ENCODE measurements at regions not wholly inside any gene's neighbourhood (a gene's known extent, or its start where the extent isn't known, plus 50 kb on each side); places are given as distances from the start of the nearest gene placed in this dataset.

DNA sequence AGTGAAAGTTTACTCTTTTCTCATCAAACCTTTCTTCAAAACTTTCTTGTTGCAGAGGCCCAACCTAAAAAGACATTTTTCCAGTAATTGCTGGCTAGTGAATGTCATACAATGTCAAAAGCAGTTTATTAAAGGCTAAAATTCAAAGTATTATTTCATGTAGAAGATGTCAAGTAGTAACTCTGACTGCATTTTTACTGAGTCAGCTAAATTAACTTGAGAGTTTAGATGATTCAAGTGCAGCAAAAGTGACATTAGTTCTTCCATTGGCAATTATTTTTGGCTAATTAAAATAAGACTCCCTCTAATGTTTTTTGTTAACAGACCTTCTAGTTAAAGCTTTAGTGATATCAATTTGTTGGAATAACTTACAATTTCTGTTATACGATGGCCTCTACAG is 1438.5 kb downstream of the GRIK2 start:
- TF ChIP-seq ZNF274 (IDR thresholded peaks at IDR 0.05; ENCODE audit: low read depth, low read length) = no peak
- no peak for TF ChIP-seq SUZ12 (IDR thresholded peaks at IDR 0.05; ENCODE audit: extremely low read depth, insufficient read depth, insufficient read length)
- no peak for TF ChIP-seq YY1 (IDR thresholded peaks at IDR 0.05; ENCODE audit: insufficient read depth, insufficient read length)
